GM19438 (cell line): ENCODE measurements at regions not wholly inside any gene's neighbourhood (a gene's known extent, or its start where the extent isn't known, plus 50 kb on each side); places are given as distances from the start of the nearest gene placed in this dataset.

Source experiments
- ATAC-seq: cut with Tn5 transposase; IDR thresholded peaks from one replicate; pipeline ENCODE4 v1.9.1; 2021; ENCODE audit warnings: low read depth; ENCODE audit not compliant: unreplicated experiment

- no peak for ATAC-seq
These were observed 268.0 kb upstream of the ARRDC4 start for GRCh38 chr15:97692301-97693015.

DNA sequence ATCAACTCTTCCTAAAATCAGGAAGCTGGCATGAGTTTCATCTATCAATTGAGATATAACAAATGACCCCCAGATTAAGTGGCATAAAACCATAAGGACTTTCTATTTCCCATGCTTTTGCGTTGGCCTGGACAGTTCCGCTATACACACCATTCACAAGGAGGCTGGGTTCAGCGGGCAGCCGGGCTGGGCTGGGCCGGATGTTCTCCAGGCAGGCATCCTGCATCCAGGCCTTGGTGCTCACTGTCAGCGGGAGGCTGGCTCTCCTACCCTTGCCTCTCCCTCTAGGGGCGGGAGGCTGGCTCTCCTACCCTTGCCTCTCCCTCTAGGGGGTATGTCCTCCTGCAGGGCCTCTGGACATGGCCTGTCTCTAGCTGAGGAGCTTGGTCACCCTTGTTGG lies 266.0 kb upstream of the ARRDC4 start:
- ATAC-seq = no peak

DNA sequence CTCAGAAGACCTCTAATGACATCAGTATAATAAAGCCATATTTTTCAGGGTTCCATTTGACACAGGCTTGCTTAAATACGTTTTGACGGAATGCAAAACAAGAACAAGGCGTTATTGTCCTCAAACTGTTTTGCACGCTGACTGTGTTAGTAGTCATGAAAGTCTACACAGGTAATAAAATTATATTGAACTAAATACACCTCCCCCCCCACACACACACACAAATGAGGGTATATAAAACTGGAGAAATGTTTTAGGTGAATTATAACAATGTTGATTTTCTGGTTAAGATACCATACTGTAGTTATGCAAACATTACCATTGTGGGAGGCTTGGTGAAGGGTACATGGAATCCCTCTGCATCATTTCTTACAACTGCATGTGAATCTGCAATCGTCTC lies 257.1 kb upstream of the ARRDC4 start:
- ATAC-seq = no peak

DNA sequence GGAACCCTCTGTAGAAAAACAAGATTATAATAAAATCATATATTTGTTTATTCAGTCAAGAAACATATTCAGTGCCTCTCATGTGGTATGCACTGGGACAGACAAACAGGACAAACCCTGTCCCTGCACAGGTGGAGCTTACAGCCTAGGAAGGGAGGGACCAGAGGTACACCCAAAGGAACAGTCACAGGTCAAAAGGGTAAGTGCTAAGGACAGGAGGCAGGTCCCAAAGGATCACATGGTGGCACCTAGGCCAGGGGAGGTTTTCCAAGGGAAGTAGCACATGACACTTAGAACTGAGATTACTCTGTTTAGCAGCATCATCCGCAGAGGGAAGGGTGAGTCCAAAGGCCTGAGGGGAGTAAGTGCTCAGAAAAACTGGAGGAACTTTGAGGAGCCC lies 254.4 kb upstream of the ARRDC4 start:
- no peak for ATAC-seq

DNA sequence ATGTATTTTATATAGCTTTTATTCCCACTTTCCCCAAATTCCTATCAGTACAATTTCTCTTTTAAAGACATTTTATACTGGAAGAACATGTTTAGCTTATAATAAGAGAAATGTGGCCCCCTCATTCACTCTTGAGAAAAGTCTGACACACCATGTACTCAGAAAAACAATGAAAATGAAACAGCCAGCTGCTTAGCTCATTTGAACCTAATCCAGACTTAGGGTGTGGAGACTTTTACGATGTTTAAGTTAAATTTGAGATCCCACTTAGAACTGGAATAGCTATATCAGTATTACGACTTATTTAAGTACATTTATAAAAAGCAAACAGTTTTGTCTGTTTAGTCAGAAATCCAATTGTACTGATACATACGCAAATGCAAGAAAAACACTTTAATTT lies 252.3 kb upstream of the ARRDC4 start:
- ATAC-seq = no peak

GRCh38 chr15:97712530-97712929 lies 248.0 kb upstream of the ARRDC4 start:
- no peak for ATAC-seq

DNA sequence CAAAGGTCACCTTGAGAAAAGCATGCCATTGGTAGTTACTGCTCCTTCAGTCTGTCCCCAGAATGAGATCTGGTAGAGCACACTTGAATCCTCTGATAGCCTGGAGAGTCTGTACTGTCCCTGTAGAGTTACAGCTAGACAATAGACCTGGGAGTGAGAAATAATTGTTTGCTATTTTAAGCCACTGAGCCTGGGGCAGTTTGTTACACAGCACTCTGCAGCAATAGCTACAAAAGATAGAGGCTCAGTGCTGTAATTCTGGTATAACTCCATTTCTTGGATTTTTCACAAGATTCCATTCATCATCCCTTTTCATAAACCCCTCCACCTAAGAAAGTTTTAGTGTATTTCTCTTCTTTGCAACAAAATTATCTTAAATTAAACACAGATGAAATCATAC lies 242.7 kb upstream of the ARRDC4 start:
- ATAC-seq = no peak

DNA sequence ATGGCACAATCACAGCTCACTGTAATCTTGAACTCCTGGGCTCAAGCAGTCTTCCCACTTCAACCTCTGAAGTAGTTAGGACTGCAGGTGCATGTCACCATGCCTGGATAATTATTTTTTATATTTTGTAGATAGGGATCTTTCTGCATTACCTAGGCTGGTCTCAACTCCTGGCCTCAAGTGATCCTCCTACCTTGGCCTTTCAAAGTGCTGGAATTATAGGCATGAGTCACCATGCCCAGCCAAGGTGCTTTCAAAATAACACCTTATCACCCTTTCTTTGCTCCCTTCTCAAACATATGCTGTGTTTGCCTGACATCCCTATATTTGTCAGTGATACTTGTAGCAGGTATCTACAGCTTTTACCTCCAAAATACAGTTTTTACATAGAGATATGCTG lies 242.0 kb upstream of the ARRDC4 start:
- no peak for ATAC-seq

- ATAC-seq = no peak
These were observed 231.7 kb upstream of the ARRDC4 start for GRCh38 chr15:97728791-97729190.

DNA sequence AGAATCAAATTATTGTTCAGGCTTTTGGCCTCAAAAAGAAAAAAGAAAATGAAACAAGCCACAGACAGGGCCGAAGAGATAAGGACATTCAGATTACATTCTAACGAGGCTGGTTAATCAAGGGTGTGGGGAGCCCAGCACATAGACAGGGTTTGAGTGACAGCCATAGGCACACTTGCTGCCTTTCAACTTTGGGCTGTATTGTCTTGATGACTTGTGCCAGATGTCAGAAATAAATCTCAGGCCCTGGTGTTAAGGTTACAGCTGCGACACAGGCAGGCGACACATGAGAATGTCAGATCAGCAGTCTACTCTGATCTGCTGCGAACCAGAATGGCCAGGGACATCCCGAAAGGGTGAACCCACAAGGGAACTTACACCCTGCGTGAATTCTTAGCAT lies 231.2 kb upstream of the ARRDC4 start:
- ATAC-seq = no peak

DNA sequence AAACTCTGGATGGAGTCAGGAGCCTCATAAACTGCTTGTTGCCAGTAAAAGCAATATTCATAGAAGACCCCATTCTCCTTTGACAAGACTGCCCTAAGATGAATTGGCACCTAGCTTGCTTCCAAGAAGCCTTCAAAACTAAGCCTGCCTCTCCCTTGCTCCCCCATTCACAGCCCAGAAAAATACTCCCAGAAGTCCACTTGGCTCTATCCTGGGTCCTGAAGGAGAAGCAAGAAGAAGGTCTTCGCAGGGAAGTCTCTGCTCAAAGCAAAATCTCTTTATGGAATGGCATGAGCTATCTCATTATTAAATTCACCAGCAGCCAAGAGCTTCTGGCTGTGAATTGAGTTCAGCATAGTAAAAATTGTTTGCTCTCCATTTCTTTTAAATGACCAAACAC lies 230.2 kb upstream of the ARRDC4 start:
- ATAC-seq = no peak

GRCh38 chr15:97731859-97732258 lies 228.6 kb upstream of the ARRDC4 start:
- no peak for ATAC-seq

DNA sequence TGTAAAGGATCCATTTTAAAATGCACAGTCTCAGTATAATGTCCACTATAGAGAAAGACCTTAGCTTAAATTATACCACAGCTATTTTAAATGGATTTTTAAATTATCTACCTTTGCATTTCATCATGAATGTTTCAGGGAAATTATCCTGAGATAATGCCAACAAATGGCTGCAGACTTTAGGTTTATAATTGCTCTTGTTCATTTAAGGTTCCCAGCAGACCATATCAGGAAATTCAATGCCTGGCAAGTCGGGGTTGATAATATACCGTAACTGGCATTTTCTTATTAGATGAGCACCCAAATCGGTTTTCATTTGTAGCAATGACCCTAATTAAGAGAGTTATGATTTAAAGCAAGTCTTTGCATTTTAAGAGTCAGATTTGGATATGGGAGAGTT lies 227.1 kb upstream of the ARRDC4 start:
- no peak for ATAC-seq

DNA sequence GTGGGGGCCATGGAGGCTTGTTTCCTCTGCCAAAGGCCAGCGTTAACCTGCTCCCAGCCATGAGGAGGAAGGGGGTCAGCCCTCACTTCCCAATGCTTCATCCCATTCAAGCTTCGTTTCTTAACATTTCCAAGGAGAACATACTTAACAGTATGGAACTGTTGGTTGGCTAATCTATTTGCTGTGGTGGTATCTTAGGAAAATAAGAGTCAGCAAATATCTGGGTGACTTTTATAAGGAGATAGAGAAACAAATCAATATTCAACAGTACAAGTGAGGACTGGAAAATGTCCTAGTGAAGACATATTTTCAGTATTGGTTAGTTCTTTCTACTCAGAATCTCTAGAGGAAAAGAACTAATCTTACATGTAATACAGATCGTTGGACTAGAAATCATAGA lies 223.8 kb upstream of the ARRDC4 start:
- ATAC-seq = no peak

GRCh38 chr15:97745481-97746071 lies 214.9 kb upstream of the ARRDC4 start:
- peak; percentile 92 for ATAC-seq

DNA sequence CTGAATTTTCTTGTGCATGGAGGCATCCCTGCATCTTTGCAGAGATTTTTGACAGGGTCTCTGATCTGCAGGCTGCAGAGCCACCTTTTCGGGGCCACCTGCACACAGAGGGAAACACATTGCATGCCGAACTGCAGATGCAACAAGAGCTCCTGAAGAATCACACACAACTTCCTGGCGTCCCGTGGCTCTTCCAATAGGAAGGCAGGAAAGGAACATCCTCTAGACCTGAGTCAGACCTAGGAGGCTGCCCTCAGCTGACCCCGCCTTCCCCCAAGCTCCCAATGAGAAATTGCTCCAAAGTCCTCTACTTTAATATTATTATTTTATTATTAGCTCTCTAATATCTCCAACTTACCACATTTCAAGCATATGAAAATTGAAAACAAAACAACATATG lies 213.2 kb upstream of the ARRDC4 start:
- ATAC-seq = no peak

GRCh38 chr15:97748576-97748975 lies 211.9 kb upstream of the ARRDC4 start:
- ATAC-seq = no peak

GRCh38 chr15:97750060-97750459 lies 210.4 kb upstream of the ARRDC4 start:
- no peak for ATAC-seq

- no peak for ATAC-seq
These were observed 204.8 kb upstream of the ARRDC4 start for GRCh38 chr15:97755726-97756125.

DNA sequence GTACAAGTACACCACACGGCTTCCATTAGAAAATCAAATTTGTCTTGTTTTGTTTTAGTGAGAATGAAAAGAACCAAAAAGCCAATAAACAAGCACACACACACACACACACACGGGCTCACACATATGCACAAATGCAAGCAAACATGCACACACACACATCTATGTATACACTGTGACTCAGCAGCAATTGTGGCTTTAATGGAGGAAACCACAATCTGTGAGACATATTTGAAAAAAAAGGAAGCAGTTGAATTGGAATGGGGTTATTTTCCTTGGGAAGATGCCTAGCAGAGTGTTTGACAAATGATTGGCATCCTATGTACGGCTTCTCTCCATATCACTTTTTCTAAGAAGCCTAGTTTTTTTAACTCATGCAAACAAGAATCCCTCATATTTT lies 201.1 kb upstream of the ARRDC4 start:
- no peak for ATAC-seq

DNA sequence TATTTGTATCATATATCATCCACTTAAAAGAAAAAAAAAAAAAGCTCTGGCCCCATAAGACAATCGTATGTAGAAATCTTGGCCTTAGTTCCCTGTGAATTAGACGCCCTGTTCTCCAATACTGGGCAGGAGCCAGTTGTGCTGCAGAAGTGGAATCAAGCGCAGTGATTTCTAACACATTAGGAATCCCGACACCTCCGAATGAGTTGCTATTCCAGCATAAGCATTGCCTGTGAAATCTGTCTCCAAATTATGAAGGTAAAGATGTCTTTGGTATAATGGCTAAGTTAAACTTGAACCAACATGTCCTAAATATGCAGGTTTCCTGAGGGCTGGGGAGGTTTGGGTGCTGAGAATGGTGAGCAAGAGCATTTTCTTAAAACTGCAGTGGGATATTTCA lies 199.4 kb upstream of the ARRDC4 start:
- ATAC-seq = no peak

DNA sequence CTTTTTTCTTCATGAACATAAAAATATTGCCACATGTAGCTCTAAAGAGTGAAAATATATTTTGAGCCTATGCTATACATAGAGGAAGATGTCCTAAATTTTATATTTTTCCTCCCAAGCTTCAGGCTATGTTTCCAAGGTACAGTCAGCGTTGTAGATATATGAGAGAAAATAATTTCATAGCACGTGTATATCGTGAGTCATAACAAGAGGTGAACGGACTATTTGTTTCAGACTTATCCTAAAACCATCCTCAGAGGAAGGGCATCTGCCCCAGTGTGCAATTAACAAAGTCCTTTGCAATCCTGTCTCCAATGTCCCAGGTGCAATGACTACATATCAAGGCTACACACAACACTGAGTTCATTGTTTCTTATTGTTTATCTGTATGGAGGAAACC lies 177.3 kb upstream of the ARRDC4 start:
- no peak for ATAC-seq

- ATAC-seq = no peak
These were observed 173.8 kb upstream of the ARRDC4 start for GRCh38 chr15:97786741-97787140.
